Body of pancreas (tissue), 4 donors: ENCODE measurements at regions not wholly inside any gene's neighbourhood (a gene's known extent, or its start where the extent isn't known, plus 50 kb on each side); places are given as distances from the start of the nearest gene placed in this dataset.

Source experiments
- ATAC-seq: fragments of 150-250 bp; one replicate; pipeline ENCODE4 v1.9.1; 2016
- DNase-seq, 4 donors: peaks; one replicate each; pipeline ENCODE4 v3.0.0-alpha.2; 2019
- H3K27ac ChIP-seq, 4 donors: fragments of 200-600 bp; sonication (generic); 1 replicate in 3 of 4; 2 replicates in 1 of 4; pipeline versions ENCODE4 v1.5.1 to v1.6.1; 2016 to 2019; ENCODE audit warnings: mild to moderate bottlenecking in 1 of 4, mixed read lengths in 1 of 4, moderate library complexity in 1 of 4
- H3K27me3 ChIP-seq, 2 donors: fragments of 200-600 bp; sonication (generic); one replicate each; pipeline ENCODE4 v1.6.0; 2016; ENCODE audit warnings: mild to moderate bottlenecking in 1 of 2
- H3K36me3 ChIP-seq, 2 donors: fragments of 200-600 bp; sonication (generic); replicated peaks in 1 of 2; 2 replicates each; pipeline ENCODE4 v1.5.1; 2016; ENCODE audit warnings: low read depth in 2 of 2; ENCODE audit not compliant: insufficient read depth in 1 of 2
- H3K4me1 ChIP-seq: fragments of 200-600 bp; sonication (generic); one replicate; pipeline ENCODE4 v1.6.0; 2016
- H3K4me3 ChIP-seq, 2 donors: fragments of 200-600 bp; sonication (generic); 1 replicate in 1 of 2; 2 replicates in 1 of 2; pipeline ENCODE4 v1.5.1; 2016 to 2019
- H3K9me3 ChIP-seq, 3 donors: fragments of 200-600 bp; sonication (generic); 1 replicate in 2 of 3; 2 replicates in 1 of 3; pipeline ENCODE4 v1.5.1; 2016
- POLR2A ChIP-seq, 3 donors: fragments of 450-650 bp; IDR thresholded peaks; one replicate each; pipeline ENCODE4 v1.6.1; 2016; ENCODE audit warnings: antibody characterized with exemption in 3 of 3, mild to moderate bottlenecking in 2 of 3
- WGBS, 2 donors: methylation state at CpG; one replicate each; pipeline ENCODE4 v1.1.5; 2017; 5-methylcytosine and 5-hydroxymethylcytosine counted together
- intact Hi-C: fragments of 100-400 bp; cut with DNase I; formaldehyde crosslinking; loops from one replicate; pipeline ENCODE4 v1.15.1; 2023
- TF ChIP-seq, protein P1 (sequence below), 7 experiments: fragments of 450-650 bp in 4 of 7; fragments of 200-600 bp in 3 of 7; sonication (generic) in 3 of 7; IDR thresholded peaks; one replicate each; pipeline ENCODE4 v1.5.1; 2016 to 2019; ENCODE audit warnings: antibody characterized with exemption in 7 of 7

DNA sequence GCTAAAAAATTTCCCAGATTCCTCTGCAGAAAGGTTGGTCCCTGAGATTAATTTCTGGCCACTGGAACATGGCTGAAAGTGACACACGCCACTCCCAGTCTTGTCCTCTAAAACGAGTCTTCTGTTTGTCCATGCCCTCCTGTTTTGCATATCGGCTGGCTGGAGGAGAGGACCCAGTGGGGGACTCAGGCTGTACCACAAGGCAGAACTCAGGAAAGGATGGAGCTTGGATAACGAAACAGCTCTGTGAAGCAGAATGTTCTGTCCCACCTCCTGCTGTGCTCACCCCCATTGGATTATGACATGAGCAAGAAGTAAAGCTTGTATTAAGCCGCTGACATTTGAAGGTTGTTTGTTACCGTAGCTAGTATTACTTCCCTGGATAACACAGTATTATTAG is 856.2 kb downstream of the BCL11B start:
- intact Hi-C loops, result no loop called here
- TF ChIP-seq, protein P1, sequence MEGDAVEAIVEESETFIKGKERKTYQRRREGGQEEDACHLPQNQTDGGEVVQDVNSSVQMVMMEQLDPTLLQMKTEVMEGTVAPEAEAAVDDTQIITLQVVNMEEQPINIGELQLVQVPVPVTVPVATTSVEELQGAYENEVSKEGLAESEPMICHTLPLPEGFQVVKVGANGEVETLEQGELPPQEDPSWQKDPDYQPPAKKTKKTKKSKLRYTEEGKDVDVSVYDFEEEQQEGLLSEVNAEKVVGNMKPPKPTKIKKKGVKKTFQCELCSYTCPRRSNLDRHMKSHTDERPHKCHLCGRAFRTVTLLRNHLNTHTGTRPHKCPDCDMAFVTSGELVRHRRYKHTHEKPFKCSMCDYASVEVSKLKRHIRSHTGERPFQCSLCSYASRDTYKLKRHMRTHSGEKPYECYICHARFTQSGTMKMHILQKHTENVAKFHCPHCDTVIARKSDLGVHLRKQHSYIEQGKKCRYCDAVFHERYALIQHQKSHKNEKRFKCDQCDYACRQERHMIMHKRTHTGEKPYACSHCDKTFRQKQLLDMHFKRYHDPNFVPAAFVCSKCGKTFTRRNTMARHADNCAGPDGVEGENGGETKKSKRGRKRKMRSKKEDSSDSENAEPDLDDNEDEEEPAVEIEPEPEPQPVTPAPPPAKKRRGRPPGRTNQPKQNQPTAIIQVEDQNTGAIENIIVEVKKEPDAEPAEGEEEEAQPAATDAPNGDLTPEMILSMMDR (IDR thresholded peaks at IDR 0.05), result no peak
- no peak for TF ChIP-seq POLR2A (IDR thresholded peaks at IDR 0.05)
- no peak for DNase-seq
- Histone ChIP-seq H3K4me3 (no peak overlapping the region), H3K27ac (no peak overlapping the region), H3K9me3 (no peaks in the 10 kb centered on the region), H3K27me3 (no peaks in the 10 kb centered on the region), H3K4me1 (no peaks in the 10 kb centered on the region), H3K36me3 (no peaks in the 10 kb centered on the region)
- ATAC-seq, result no peak
- 57 to 69% methylated on average over 6 of the region's 6 CpGs for WGBS, 2 donors

DNA sequence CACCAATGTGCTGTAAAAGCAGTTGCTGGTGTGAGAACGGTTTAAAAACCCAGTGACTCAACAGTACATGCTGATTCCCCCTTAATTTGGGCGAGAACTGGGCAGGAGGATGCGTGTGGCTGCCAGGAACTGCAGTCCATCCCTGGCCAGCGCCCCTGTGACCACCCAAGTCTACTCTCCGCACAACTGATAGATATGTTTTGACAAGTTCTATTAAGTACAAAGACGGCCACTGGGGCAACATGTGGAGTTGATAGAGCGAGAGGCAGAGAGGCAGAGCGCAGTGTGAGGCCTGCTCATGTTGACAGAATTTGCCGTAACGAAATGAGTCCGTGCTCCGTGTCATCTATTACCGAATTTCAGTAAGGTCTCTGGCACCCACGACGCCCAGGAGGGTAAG is 855.0 kb downstream of the BCL11B start:
- 76 to 77% methylated on average over 15 of the region's 15 CpGs for WGBS, 2 donors
- H3K9me3 ChIP-seq, result no peaks in the 10 kb centered on the region
- H3K4me1 ChIP-seq, result no peaks in the 10 kb centered on the region
- H3K27ac ChIP-seq, result no peak overlapping the region
- H3K36me3 ChIP-seq, result no peaks in the 10 kb centered on the region
- no peak for DNase-seq
- H3K27me3 ChIP-seq, result no peaks in the 10 kb centered on the region
- intact Hi-C loops, result no loop called here
- H3K4me3 ChIP-seq, result no peak overlapping the region
- ATAC-seq, result no peak
- TF ChIP-seq, protein P1 (IDR thresholded peaks at IDR 0.05), result no peak
- no peak for TF ChIP-seq POLR2A (IDR thresholded peaks at IDR 0.05)

DNA sequence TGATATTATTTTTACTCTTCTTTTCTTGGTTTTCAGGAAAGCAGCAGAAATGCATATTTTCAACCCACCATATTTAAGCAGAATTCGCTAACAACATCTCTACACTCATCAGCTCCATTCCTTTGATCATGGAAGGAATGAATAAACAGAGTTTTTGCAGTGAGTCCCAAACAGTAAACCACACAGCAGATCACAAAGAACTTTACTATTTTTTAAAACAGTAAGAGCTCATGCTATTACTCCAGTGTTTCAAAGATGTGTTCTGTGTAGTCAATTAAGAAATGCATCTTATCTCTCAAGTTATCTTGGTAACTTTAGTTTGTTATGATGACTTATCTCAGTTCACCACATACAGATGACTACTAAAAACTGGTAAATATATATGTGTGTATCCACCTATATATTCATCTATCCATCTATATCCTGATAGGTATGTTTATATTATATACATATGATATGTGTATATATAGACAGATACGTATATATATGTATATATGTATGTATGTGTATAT is 843.5 kb downstream of the BCL11B start:
- intact Hi-C loops, result no loop called here
- no peak for DNase-seq
- no peak for ATAC-seq
- WGBS, 2 donors, result 46 to 80% methylated on average over 2 of the region's 2 CpGs
- H3K27ac ChIP-seq, result no peak overlapping the region
- TF ChIP-seq POLR2A (IDR thresholded peaks at IDR 0.05), result no peak
- TF ChIP-seq, protein P1 (IDR thresholded peaks at IDR 0.05), result no peak
- H3K4me3 ChIP-seq, result no peak overlapping the region
- no peaks in the 10 kb centered on the region for H3K36me3 ChIP-seq
- no peaks in the 10 kb centered on the region for H3K4me1 ChIP-seq
- no peaks in the 10 kb centered on the region for H3K27me3 ChIP-seq
- no peaks in the 10 kb centered on the region for H3K9me3 ChIP-seq

DNA sequence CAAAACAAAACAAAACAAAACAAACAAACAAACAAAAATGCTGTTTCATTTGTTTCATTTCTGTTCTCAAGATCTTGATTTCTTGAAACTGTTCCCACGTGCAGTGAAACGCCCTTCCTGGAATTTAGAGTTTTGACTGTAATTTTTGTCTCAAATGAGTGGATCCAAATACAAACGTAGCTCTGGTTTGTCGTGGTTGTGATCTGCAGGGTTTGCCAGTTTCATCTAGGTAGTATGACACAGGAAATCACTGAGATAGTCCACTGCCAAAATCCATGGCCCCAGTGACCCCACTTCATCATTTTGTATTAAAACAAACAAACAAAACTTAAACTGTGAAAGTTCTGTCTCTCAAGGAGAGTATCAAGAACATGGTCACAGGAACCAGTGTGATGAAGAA is 838.6 kb downstream of the BCL11B start:
- H3K9me3 ChIP-seq, result no peaks in the 10 kb centered on the region
- H3K27me3 ChIP-seq, result no peaks in the 10 kb centered on the region
- no peaks in the 10 kb centered on the region for H3K36me3 ChIP-seq
- no peak for TF ChIP-seq POLR2A (IDR thresholded peaks at IDR 0.05)
- TF ChIP-seq, protein P1 (IDR thresholded peaks at IDR 0.05), result no peak
- no peak for DNase-seq
- no peak overlapping the region for H3K4me3 ChIP-seq
- H3K4me1 ChIP-seq, result no peaks in the 10 kb centered on the region
- no peak overlapping the region for H3K27ac ChIP-seq
- ATAC-seq, result no peak
- intact Hi-C loops, result no loop called here
- WGBS, 2 donors, result 57 to 62% methylated on average over 4 of the region's 4 CpGs

- DNase-seq, result no peak
- Histone ChIP-seq H3K9me3 (no peaks in the 10 kb centered on the region), H3K27me3 (no peaks in the 10 kb centered on the region), H3K4me1 (no peaks in the 10 kb centered on the region), H3K36me3 (no peaks in the 10 kb centered on the region), H3K27ac (no peak overlapping the region), H3K4me3 (no peak overlapping the region)
- no peak for TF ChIP-seq POLR2A (IDR thresholded peaks at IDR 0.05)
- TF ChIP-seq, protein P1 (IDR thresholded peaks at IDR 0.05), result no peak
- intact Hi-C loops, result no loop called here
- ATAC-seq, result no peak
- WGBS, 2 donors, result 76 to 82% methylated on average over 2 of the region's 2 CpGs
These were observed 834.9 kb downstream of the BCL11B start for GRCh38 chr14:98437113-98437512.
